DOHH2 (cell line): ENCODE measurements at regions not wholly inside any gene's neighbourhood (a gene's known extent, or its start where the extent isn't known, plus 50 kb on each side); places are given as distances from the start of the nearest gene placed in this dataset.

Experiments
- EZH2phosphoT487 ChIP-seq: fragments of 200-600 bp; sonication (generic); IDR thresholded peaks from 2 replicates; pipeline ENCODE4 v1.6.1; 2017; ENCODE audit warnings: borderline replicate concordance, mild to moderate bottlenecking, antibody characterized with exemption, low read length, moderate library complexity, mixed read lengths
- TF ChIP-seq, protein P1 (sequence below): fragments of 200-600 bp; sonication (generic); IDR thresholded peaks from one replicate; pipeline ENCODE4 v1.5.1; 2014; ENCODE audit warnings: antibody characterized with exemption, mild to moderate bottlenecking, low read depth, low read length; ENCODE audit not compliant: poor library complexity, severe bottlenecking

DNA sequence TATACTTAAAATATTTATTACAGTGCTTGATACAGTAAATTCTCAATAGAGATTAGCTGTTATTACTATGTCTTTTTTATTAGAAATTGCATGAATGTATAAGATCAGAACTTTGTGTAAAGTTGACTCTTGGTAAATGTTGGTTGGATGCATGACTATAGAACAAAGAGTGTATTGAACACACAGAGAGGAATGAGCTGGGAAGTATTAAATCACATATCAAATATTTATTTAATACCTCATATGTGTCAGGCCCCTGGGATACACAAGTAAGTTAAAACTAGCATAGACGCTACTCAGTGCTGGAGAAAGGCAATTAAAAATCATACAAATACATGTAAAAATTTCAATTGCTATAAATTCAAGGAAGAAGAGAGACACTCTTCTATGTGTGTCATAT is 550.7 kb upstream of the TLE4 start:
- TF ChIP-seq, protein P1, sequence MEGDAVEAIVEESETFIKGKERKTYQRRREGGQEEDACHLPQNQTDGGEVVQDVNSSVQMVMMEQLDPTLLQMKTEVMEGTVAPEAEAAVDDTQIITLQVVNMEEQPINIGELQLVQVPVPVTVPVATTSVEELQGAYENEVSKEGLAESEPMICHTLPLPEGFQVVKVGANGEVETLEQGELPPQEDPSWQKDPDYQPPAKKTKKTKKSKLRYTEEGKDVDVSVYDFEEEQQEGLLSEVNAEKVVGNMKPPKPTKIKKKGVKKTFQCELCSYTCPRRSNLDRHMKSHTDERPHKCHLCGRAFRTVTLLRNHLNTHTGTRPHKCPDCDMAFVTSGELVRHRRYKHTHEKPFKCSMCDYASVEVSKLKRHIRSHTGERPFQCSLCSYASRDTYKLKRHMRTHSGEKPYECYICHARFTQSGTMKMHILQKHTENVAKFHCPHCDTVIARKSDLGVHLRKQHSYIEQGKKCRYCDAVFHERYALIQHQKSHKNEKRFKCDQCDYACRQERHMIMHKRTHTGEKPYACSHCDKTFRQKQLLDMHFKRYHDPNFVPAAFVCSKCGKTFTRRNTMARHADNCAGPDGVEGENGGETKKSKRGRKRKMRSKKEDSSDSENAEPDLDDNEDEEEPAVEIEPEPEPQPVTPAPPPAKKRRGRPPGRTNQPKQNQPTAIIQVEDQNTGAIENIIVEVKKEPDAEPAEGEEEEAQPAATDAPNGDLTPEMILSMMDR = no peak
- no peak for TF ChIP-seq EZH2phosphoT487
